Omental fat pad (tissue), 3 donors: ENCODE measurements at regions not wholly inside any gene's neighbourhood (a gene's known extent, or its start where the extent isn't known, plus 50 kb on each side); places are given as distances from the start of the nearest gene placed in this dataset.

Experiments
- ATAC-seq: fragments of 150-250 bp; one replicate; pipeline ENCODE4 v1.9.1; 2016; ENCODE audit warnings: mild to moderate bottlenecking, moderate library complexity; ENCODE audit not compliant: low FRiP score
- DNase-seq: peaks from one replicate; pipeline ENCODE4 v3.0.0-alpha.2; 2019; ENCODE audit warnings: low spot score
- CTCF ChIP-seq, 3 donors: fragments of 450-650 bp; IDR thresholded peaks; one replicate each; pipeline ENCODE4 v1.5.1; 2016 to 2017; ENCODE audit warnings: antibody characterized with exemption in 3 of 3, mild to moderate bottlenecking in 3 of 3, moderate library complexity in 2 of 3

GRCh38 chr1:194267021-194267420 is 1080.6 kb upstream of the B3GALT2 start:
- DNase-seq (no peak), ATAC-seq (no peak)
- no peak for TF ChIP-seq CTCF (IDR thresholded peaks at IDR 0.05)

- DNase-seq (no peak), ATAC-seq (no peak)
- no peak for TF ChIP-seq CTCF (IDR thresholded peaks at IDR 0.05)
Observed at GRCh38 chr1:194256010-194256409, 1069.6 kb upstream of the B3GALT2 start.

DNA sequence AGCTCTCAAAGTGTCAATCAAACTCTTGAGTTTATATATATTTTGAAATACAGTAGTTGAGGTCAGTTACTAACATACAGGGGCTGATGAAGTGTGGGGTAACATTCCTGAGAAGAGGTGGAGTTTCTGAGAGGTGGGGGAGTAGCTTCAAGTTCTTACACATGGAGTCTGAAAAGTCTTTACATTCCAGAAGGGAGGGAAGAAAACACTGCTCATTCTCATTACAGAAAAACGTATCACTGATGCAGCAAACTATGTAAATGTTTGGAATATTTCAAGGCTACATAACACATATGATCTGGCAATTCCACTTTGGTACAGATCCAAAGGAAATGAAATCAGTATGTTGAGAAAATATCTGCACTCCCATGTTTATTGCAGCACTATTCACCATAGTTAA is 1065.8 kb upstream of the B3GALT2 start:
- no peak for DNase-seq
- TF ChIP-seq CTCF (IDR thresholded peaks at IDR 0.05): no peak
- no peak for ATAC-seq

DNA sequence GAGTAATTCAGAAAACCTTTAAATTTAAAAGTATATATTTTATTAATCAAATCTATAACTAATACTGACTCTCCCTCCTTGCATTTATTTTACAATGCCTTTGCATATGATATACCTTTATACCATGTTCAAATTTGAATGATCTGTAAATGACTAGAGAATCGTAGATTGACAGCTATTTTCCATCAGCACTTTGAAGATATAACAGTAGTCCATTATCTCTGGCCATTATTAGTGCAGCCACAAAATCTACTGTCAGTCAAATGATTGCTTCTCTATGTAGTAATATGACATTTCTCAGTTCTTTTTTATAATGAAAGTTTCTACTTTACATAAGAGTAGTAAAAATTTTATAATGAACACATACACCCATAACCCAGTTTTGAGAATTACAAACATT is 1054.8 kb upstream of the B3GALT2 start:
- DNase-seq: no peak
- ATAC-seq: no peak

DNA sequence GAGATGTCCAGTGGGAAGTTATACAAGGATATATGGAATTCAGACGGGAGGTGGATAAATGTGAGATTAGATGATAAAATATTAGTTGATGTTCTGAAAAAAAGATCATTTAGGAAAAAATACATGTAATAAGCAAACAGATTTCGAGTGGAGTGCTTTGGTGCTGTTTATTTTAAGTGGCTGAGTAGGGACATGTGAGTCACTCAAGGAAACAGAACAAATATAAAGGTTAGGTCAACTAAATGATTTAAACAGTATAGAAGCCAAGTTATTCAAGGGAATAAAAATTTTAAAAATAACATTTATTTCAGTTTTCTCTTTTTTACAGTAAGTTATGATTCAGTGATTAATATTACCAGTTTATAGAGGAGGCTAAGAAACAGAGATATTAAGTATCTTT is 1046.7 kb upstream of the B3GALT2 start:
- DNase-seq (no peak), ATAC-seq (no peak)
- no peak for TF ChIP-seq CTCF (IDR thresholded peaks at IDR 0.05)

More for the DNA sequence above, 1054.8 kb upstream of the B3GALT2 start:
- TF ChIP-seq CTCF (IDR thresholded peaks at IDR 0.05): no peak

DNA sequence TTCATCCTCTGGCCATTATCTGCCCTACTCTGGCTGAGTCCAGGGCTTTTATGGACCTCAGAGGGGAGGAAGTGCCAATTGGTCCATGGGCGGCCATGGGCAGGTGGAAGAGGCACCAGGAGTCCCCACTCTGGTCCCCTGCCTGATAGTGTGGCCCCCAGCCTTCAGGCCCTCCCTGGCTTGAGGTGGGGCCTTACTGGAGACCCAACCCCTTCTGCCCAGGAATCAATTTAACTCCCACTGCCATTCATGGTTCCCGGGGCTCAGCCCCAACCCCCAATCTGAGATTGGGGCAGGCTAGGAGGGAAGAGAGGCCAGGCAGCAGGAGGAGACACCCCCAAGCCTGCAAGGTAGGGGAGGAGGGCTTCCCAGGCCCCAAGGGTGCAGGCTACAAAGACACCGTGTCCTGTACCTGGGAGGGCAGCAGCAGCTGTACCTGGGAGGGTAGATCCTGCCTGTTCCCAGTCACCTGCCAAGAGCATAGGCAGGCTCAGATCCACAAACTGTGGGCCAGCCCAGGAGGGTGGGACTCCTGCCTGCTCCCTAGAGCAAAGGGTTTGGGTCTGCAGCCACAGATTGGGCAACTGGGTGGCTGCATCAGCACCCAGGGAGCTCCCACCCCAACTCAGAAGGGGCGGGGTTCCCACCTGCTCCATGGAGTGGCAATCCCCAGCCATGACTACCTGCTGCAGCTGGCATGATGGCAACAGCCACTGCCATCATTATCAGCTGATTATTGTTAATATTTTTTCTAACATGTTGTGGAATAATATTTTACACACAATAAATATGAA is 1044.1 kb upstream of the B3GALT2 start:
- no peak for DNase-seq
- no peak for ATAC-seq
- TF ChIP-seq CTCF (IDR thresholded peaks at IDR 0.05): no peak

DNA sequence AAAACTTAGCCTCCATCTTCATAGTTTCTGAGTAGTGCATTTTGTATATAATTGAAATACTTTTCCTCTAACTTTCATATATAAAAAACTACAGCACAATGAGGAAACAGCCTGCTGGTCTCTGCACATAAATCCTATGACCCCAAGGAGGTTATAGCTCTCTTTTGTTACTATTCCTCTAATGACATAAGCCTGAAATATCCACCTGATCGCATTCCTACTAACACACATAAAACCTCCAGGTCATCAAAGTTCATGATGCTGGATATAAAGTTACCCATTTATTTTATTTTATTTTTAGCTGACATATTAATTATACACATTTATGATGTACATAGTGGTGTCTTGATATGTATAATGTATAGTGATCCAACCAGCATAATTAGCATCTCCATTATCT is 1042.0 kb upstream of the B3GALT2 start:
- no peak for TF ChIP-seq CTCF (IDR thresholded peaks at IDR 0.05)
- ATAC-seq: no peak
- no peak for DNase-seq
